Stimulated activated CD4-positive, alpha-beta T cell treated with anti-CD3 and anti-CD28 coated beads, Interleukin-4, amount 100 ng/mL, for 24 hours (primary cell): ENCODE measurements at regions not wholly inside any gene's neighbourhood (a gene's known extent, or its start where the extent isn't known, plus 50 kb on each side); places are given as distances from the start of the nearest gene placed in this dataset.
"Not testable (repeated sequence)": the region's sequence is repeated elsewhere in the genome, so short reads cannot be mapped to it uniquely, and the experiment has no call there.

ENCODE experiments used
- DNase-seq: peaks from one replicate; pipeline ENCODE4 v3.0.0-alpha.2; 2020

DNA sequence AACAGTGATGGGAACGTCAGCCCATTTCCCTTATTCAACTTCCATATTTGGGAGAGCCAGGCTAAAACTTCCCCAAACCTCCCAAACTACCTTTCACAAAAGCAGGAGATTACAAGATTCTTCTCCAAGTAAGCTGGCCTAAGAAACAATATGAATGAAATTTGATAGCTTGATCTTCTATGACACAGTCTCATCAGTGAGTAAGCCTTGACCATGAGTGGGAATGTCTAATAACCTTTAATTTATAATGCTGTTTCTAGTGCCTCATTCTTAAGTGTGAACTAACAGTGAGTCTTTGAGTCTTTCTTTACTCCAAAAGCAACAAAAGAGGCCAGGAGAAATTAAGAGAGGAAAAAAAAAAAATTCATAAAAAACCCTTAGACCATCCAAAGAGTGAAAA is 1379.9 kb downstream of the EFNA5 start:
- DNase-seq: no peak

DNA sequence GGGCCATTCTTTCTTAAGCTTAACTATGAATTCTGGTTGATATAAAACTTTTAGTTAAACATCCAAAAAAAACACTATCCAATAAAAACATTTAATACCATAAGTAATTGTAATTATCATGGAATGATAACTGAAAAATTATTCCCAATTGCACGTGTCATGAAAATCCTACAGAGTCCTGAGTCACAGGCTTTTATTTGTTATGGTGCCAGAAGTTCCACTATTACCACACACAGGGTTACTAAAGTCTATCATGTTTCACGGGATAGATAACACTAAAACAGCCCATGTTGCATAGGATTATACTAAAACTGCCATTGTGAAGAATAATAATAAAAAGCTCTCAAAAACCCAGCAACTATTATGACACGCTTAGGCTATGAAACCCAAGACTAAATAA is 1381.8 kb downstream of the EFNA5 start:
- no peak for DNase-seq

DNA sequence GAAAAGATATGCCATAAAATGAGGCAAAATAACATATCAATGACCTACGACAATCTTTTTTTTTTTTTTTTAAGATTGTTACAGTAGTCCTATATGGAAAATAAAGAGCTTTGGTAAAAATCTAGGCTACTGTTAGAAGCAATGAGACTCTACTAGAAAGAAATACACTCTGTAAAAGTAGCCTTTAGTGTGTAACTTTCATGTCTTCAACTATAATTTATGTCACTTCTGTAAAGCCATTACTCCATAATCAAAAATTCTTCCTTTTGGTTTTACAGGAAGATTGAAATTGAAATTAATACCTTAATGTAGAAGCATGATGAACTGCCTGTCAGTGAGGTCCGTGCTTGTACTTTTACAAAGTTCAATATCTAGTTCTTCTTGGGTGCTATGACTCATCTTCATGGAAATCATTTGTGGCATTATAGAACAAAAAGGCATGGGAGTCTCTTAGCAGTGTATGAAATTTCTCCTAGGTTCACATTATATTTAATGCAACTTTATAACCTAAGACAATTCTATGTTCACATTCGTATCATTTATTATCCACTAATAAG is 1393.1 kb downstream of the EFNA5 start:
- DNase-seq: no peak

DNA sequence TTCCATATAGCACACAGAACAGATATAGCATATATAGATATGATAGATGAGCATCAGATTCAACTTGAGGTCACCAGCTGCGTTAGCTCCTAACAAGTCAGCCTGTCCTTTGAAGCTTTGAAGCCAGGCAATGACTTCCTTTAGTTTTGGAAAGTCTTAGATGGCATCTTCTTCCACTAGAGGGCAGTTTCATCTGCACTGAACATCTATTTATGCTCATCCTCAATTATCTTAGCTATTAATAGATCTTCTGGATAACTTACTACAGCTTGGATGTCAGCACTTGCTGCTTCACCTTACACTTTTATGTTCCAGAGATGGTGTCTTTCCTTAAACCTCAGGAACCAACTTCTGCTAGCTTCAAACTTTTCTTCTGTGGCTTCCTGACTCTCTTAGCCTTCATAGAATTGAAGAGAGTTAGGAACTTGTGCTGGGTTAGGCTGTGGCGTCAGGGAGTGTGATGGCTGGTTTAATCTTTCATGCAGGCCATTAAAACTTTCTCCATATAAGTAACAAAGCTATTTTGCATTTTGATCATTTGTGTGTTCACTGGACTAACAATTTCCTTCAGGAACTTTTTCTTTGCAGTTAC is 1401.4 kb downstream of the EFNA5 start:
- DNase-seq: no peak

DNA sequence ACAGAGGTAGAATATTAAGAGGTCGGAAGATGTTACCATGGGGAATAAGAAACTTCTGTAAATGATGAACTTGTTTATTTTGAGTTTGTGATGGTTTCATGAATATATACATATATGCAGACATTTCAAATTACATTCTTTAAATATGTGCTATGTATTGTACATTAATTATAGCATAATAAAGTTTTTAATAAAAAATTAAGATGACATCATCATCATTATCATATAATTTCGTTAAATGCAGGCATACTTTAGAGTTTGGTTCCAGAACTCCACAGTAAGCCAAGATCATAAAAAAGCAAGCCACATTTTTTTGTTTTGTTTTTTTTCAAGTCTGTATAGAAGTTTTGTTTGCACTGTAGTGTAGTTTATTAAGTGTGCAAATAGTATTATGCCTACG is 1403.5 kb downstream of the EFNA5 start:
- no peak for DNase-seq

DNA sequence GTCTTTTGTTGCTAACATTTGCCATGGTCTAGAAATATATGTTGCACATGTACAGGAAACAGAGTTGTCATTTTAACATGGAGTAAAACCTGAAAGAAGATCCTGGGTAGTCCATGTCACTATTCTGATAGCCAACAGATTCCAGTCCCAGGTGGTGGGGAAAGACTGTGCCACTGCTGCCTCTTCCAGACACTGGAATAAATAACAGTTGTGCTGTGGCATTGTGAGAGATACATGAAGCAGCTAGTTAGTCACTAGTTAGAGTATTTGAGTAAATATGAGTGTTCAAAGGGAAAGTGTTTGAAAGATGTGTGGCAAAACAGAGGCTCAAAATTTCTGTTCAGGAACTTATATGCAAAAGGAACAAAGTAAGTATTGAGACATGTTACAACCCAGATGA is 1408.3 kb downstream of the EFNA5 start:
- DNase-seq: no peak

DNA sequence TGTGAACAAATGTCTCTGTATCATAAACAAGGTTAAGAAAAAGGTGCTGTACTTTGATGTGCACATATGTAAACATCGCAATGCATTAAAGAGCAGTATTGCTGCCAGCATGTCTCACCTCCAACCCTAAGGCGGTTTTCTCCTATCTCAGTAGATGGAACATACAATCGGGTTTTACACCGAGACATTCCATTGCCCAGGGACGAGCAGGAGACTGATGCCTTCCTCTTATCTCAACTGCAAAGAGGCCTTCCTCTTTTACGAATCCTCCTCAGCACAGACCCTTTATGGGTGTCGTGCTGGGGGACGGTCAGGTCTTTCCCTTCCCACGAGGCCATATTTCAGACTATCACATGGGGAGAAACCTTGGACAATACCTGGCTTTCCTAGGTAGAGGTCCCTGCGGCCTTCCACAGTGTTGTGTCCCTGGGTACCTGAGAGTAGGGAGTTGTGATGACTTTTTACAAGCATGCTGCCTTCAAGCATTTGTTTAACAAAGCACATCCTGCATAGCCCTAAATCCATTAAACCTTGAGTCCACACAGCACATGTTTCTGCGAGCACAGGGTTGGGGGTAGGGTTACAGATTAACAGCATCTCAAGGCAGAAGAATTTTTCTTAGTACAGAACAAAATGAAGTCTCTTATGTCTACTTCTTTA is 1411.2 kb downstream of the EFNA5 start:
- not testable (repeated sequence) for DNase-seq

DNA sequence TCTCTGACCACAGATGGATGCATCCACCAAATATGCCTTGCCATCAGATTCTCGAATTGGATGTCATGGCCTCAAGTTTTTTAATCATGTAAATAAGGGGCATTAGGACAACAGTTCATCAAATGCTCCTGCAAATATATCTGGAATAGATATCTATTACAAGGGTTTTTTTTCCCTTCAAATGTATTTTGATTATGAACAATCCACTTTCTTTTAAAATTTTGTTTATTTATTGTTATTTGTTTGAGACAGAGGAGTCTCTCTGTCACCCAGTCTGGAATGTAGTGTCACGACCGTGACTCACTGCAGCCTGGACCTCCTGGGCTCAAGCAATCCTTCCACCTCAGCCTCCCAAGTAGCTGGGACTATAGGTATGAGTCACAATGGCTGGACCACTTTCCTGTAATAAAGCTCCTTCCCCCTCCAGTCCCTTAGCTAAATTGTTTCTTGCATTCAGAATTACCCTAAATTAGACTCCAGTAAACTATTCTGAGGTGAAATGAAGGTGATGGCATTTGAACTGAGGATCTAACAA is 1412.1 kb downstream of the EFNA5 start:
- DNase-seq: no peak

DNA sequence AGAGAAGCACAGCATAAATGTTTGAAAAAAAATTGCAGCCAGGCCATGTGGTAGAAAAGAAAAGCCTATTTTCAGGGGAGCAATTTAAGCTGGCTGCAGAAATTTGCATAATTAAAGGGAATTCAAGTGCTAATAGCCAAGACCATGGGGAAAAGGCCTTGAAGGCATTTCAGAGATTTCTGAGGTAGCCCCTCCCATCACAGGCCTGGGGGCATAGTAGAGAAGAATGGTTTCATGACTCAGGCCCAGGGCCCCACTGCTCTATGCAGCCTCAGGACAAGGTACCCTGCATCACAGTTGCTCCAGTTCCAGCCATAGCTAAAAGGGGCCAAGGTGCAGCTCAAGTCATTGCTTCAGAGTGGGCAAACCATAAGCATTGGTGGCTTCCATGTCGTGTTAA is 1416.0 kb downstream of the EFNA5 start:
- no peak for DNase-seq

DNA sequence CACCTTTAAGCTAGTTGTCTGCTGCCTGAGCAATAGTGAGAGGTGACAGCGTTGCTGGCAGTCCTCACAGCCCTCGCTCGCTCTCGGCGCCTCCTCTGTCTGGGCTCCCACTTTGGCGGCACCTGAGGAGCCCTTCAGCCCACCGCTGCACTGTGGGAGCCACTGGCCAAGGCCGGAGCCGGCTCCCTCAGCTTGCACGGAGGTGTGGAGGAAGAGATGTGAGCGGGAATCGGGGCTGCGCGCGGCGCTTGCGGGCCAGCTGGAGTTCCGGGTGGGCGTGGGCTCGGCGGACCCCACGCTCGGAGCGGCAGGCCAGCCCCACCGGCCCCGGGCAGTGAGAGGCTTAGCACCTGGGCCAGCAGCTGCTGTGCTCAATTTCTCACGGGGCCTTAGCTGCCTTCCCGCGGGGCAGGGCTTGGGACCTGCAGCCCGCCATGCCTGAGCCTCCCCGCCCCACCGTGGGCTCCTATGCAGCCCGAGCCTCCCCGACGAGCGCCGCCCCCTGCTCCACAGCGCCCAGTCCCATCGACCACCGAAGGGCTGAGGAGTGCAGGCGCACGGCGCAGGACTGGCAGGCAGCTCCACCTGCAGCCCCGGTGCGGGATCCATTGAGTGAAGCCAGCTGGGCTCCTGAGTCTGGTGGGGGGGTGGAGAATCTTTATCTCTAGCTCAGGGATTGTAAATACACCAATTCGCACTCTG is 1424.5 kb downstream of the EFNA5 start:
- DNase-seq: not testable (repeated sequence)

DNA sequence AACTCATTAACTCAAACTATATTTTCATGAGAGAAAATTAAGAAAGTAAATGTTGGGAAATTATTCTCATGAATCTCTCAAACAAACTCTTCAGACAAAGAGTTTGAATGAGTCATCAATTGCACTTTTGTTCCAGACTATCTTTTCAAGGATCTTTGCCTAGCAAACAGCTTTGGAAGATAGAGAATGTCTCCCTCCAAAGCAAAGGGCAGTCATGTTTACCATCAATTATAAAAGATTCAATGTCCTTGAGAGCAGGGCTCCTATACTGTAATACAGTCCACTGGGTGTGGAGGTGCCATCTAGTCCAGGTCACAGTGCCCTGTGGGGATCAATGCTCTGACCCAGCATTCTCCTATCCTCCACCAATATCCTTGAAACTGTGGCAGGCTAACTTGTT is 1429.3 kb downstream of the EFNA5 start:
- DNase-seq: no peak

DNA sequence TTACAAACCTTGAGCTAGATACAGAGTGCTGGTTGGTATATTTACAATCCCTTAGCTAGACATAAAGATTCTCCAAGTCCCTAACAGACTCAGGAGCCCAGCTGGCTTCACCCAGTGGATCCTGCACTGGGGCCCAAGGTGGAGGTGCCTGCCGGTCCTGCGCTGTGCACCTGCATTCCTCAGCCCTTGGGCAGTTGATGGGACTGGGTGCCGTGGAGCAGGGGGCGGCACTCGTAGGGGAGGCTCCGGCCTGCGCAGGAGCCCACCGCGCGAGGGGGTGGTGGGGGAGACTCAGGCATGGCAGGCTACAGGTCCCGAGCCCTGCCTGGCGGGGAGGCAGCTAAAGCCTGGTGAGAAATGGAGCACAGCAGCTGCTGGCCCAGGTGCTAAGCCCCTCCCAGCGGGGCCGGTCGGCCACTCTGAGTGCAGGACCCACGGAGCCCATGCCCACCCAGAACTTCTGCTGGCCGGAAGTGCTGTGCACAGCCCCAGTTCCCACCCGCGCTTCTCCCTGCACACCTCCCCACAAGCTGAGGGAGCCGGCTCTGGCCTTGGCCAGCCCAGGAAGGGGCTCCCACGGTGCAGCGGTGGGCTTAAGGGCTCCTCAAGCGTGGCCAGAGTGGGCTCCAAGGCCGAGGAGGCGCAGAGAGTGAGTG is 1464.7 kb downstream of the EFNA5 start:
- no peak for DNase-seq

DNA sequence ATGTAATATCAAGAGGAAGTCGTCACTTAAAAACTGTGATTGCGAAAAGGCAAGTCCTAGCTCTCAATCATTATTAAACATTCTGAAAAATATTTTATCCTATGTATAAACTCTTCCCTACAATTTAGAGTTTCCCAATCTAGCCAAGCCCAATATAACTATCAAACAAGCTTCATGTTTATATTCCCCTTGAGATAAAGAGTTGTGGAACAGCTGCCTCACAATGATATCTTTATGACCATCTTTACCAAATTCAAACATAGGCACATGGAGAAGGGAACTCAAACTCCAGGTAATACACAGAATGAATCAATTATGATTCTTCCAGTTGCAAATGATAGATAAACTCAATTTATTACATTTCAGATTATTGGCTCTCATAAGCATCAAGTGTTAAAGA is 1468.7 kb downstream of the EFNA5 start:
- DNase-seq: no peak

DNA sequence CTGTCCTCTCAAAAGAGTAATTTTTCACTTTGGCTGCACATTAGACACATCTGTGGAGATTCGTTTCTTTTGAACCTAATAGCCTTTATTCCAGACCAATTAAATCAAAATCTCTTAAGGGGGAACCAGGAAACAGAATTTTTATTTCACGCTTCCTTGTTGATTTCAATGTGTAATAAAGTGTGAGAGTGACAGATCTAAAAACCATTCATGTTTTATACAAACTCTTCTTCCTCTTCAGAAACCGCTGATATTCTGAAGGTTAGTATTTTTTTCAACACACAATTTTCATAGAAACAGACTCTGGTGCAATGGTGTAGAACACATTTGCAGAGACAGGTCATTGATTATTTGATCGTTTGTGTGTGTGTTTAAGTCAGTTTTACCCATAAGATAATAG is 1469.8 kb downstream of the EFNA5 start:
- no peak for DNase-seq

DNA sequence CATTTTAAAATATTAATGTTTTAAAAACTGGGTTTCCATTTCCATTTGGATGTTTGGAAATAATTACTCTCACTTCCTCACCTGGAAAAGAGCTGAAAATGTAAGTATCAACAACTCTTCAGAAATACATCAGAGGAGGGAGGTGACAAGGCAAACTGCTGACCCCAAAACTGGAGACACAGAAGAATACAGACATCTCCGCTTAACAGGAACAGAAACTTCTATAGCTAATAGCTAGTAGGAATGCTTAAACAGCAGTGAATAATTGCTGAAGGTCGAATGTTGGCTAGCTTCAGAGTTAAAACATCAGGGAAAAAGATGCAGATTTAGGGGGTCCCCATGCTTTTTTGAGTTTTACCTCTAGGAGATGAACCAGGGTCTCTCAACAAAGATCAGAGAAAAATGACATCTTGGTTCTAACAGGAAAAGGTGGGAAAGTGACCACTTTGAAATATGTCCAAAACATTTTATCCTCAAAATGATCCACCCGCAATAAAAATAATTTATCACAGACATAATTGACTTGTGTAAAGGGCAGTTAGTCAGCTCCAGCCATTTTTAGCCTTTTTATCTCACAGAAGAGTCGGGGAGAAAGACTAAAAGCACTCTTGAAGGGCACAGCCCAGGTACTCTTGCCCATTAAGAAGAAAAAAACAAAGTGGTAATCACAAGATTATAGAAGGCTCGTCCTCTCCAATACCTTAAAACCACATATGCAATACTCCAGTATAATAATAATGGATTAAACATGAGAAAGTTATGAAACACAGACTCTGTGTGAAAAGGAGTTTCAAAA is 1474.9 kb downstream of the EFNA5 start:
- no peak for DNase-seq

DNA sequence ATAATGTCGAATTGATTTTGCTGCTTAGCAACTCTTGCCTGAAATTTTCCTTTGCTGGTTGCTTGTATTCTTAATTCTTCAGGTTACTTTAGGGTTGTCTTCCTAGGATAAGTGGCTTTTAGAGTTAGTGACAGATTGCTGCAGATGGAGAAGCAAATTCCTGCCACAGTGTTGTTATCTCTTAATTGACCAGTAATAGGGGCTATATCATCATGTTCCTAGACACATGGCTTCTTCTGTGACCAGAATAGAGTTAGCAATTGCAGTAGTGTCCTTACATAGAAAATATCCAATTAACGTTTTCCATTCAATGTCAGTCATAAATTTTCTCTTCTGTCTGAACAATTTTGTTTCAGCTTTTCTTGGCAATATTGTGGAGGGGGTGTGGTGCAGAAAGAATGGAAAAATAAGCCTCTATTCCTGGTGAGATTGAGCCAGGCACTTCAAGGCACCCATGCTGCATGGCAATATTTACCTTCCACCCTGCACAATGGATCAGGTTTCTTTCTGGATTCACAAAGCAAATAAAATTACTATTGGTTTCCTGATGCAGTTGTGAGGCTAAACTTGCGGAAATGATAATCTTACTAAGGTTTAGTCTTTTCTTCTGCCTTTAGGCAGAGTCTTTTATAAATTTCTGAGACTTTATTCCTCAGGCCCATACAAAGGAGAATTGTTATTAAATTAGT is 1481.5 kb downstream of the EFNA5 start:
- no peak for DNase-seq

DNA sequence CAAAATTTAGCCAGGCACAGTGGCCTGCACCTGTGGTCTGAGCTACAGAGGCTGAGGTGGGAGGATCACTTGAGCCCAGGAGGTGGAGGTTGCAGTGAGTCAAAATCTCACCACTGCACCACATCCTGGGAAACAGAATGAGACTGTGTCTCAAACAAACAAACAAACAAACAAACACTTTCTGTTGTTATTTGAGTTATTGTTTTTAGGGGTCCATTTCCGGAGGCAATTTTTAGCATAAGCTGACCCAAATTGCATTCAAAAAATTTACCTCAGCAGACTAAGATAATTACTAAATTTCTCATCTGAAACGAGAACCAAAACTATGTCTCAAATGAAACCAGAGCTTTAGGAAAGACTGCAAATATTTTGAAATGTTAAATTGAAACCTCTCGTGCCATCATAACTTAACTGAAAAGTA is 1485.1 kb downstream of the EFNA5 start:
- DNase-seq: no peak

DNA sequence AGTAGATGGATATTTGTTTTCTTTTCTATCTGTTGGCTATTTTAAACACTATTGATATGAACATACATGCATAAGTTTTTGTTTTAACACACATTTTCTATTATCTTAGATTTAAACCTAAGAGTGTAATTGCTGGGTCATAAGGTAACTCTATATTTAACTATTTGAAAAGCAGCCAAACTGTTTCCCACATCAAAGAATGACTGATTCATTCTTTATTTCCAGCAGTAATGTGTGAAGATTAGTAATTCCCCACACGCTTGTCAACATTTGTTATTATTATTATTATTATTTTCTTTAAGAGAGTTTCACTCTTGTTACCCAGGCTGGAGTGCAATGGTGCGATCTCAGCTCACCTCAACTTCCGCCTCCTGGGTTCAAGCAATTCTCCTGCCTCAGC is 1495.8 kb downstream of the EFNA5 start:
- DNase-seq: no peak

DNA sequence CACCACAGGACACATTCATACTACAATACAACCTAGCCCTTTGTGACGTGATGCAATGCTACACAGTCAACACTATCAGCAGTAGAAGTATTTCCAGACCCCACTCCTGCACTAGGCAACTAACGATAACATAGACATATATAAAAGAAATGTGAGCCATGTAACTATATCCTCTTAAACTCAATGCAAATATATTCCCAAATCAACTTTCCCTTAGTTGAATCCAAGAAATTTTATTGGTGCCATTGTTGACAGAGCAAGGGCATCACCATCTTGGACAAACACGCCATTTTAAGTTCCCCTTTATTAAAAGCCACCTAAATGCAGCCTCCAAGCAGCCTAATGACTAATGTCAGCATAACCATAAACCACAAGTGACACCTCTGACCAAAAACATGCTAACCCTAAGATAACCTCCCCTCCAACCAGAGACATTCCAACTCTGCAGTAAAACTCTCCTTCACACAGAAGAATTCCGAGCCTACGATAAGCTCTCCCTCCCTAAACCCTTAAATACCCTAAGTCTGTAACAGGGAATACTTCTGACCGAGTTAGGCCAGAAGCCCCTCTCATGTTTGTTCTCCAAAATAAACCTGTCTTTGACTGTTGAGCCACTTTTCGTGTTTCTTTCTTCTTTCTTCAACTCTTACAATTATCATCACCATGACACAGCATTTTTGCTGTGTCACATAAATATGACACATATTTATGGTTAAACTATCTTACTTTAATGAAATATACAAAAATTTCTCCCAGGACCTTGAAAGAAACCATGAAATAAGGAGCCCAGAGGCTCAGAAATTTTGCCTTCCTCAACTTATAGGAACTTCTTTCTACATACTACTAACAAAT is 1497.8 kb downstream of the EFNA5 start:
- no peak for DNase-seq

DNA sequence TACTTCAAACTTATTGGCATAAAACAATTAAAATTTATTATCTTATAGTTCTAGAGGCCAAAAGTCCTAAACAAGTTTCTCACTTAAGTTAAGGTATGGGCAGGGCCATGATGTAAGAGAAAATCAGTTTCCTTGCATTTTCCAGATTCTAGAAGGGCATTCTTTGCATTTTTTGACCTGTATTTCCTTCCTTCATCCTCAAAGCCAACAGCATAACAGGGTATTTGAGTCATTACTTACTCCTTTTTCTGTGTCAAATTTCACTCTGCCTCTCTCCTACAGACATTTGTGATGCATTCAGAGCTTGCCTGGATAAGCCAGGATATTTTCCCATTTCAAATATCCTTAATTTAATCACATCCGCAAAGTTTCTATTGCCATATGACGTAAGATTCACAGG is 1499.0 kb downstream of the EFNA5 start:
- no peak for DNase-seq

DNA sequence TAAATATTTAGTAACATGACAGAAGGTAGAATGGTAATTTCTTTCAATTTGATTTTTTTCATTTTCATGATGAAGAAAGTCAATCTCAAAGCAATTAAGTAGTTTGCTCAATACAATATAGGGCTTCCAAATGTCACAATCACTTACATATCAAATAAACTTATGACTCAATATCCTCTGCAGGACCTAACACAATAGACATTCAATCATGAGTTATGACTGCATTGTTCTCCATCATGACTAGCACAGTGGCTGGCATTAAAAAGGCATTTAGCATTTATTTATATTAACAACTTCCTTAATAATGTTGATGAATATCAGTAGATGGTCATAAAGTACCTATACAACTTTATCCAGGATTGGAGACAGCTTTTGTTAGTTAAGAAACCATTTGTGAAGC is 1499.6 kb downstream of the EFNA5 start:
- DNase-seq: no peak
